HCT116 (cell line): ENCODE measurements at regions not wholly inside any gene's neighbourhood (a gene's known extent, or its start where the extent isn't known, plus 50 kb on each side); places are given as distances from the start of the nearest gene placed in this dataset.

ENCODE experiments used
- ATF3 ChIP-seq: IDR thresholded peaks from 2 replicates; pipeline ENCODE4 v1.6.1; 2012
- CTCF ChIP-seq, 3 experiments: fragments of 200-600 bp in 1 of 3; sonication (generic) in 1 of 3; IDR thresholded peaks in 2 of 3; conservative IDR thresholded peaks in 1 of 3; 2 replicates each; pipeline ENCODE4 v1.5.1; 2012 to 2017; ENCODE audit warnings: low read depth in 2 of 3, low read length in 2 of 3, antibody characterized with exemption in 1 of 3, borderline replicate concordance in 1 of 3, control low read depth in 1 of 3, mild to moderate bottlenecking in 1 of 3, mixed read lengths in 1 of 3, mixed run types in 1 of 3, moderate library complexity in 1 of 3; ENCODE audit not compliant: insufficient read depth in 1 of 3
- EZH2 ChIP-seq: fragments of 200-600 bp; sonication (generic); IDR thresholded peaks from 2 replicates; pipeline ENCODE4 v1.6.1; 2017; ENCODE audit warnings: antibody characterized with exemption, mixed run types
- EZH2phosphoT487 ChIP-seq: fragments of 200-600 bp; IDR thresholded peaks from 2 replicates; pipeline ENCODE4 v1.6.1; 2018; ENCODE audit warnings: antibody characterized with exemption, borderline replicate concordance
- SRF ChIP-seq: IDR thresholded peaks from 2 replicates; pipeline ENCODE4 v1.6.1; 2012; ENCODE audit warnings: low read depth
- TF ChIP-seq, protein P1 (sequence below): IDR thresholded peaks from 2 replicates; pipeline ENCODE4 v1.6.1; 2012; ENCODE audit warnings: low read depth

DNA sequence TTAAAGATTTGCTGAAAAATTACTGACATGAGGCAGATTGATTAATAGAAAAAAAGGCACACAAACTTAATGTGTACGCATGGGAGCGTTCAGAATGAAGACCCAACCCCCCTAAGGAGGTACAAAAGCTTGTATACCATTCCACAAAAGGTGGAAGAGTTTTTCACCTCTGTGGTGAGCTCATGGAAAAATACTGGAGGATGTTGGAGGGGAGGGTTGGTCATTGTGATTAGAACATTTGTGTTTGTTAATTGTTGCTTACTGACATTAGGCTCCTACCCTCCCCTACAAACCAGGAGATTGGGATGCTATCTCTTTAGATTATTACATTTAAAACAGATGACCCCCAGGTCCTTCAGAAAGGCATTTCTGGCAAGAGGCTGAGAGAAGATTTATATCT lies 1973.3 kb downstream of the OLFM4 start:
- TF ChIP-seq EZH2phosphoT487 = no peak
- TF ChIP-seq EZH2 = no peak
- TF ChIP-seq ATF3 = no peak
- TF ChIP-seq CTCF (IDR thresholded peaks at IDR 0.05 in 2 of 3, conservative IDR thresholded peaks at IDR 0.05 in 1 of 3; ENCODE audit: borderline replicate concordance in 1 of 3, insufficient read depth in 1 of 3, low read depth in 2 of 3, low read length in 2 of 3) = no peak
- TF ChIP-seq, protein P1, sequence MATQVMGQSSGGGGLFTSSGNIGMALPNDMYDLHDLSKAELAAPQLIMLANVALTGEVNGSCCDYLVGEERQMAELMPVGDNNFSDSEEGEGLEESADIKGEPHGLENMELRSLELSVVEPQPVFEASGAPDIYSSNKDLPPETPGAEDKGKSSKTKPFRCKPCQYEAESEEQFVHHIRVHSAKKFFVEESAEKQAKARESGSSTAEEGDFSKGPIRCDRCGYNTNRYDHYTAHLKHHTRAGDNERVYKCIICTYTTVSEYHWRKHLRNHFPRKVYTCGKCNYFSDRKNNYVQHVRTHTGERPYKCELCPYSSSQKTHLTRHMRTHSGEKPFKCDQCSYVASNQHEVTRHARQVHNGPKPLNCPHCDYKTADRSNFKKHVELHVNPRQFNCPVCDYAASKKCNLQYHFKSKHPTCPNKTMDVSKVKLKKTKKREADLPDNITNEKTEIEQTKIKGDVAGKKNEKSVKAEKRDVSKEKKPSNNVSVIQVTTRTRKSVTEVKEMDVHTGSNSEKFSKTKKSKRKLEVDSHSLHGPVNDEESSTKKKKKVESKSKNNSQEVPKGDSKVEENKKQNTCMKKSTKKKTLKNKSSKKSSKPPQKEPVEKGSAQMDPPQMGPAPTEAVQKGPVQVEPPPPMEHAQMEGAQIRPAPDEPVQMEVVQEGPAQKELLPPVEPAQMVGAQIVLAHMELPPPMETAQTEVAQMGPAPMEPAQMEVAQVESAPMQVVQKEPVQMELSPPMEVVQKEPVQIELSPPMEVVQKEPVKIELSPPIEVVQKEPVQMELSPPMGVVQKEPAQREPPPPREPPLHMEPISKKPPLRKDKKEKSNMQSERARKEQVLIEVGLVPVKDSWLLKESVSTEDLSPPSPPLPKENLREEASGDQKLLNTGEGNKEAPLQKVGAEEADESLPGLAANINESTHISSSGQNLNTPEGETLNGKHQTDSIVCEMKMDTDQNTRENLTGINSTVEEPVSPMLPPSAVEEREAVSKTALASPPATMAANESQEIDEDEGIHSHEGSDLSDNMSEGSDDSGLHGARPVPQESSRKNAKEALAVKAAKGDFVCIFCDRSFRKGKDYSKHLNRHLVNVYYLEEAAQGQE = no peak
- TF ChIP-seq SRF = no peak
